ENCODE measurements at regions not wholly inside any gene's neighbourhood (a gene's known extent, or its start where the extent isn't known, plus 50 kb on each side); places are given as distances from the start of the nearest gene placed in this dataset.

DNA sequence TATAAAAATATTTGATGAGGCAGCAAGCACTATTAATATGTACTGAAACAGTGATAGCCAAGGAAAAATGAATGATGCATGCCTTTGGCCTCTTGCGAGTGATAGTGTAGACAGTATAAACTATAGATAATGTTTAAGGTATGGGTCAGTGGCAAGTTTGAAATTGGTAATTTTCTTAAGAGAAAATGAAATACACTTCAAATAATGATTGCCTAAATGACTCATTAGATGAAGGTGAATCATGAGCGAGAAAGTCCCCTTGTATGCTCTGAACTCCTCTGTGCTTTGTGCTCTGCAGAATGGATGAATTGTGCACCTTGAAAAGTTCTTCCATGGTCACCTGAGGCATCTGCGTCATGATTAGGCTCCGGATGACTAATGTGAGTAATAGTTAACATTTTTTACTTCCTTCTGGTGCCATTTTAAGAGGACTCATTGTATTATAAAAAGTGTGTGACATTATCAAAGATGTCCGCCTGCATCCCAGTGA is 84.9 kb upstream of the RTL1 start:
- intact Hi-C loops (cut with micrococcal nuclease) = no loop called here

More for the DNA sequence above, 84.9 kb upstream of the RTL1 start:
- Histone ChIP-seq H2AFZ (replicated peaks; ENCODE audit: low read length, poor library complexity) (no peak overlapping the region), H3K36me3 (ENCODE audit: control insufficient read depth, insufficient read depth, low read length) (peaks cover 29% of the 10 kb centered on the region), H4K91ac (ENCODE audit: insufficient read depth, low read depth, low read length) (no peak overlapping the region), H2BK5ac (ENCODE audit: low read depth, low read length, poor library complexity, severe bottlenecking) (no peak overlapping the region), H3K23ac (ENCODE audit: low read depth, low read length) (no peak overlapping the region), H2AK9ac (replicated peaks; ENCODE audit: low read depth, low read length, poor library complexity) (no peak overlapping the region), H3K18ac (ENCODE audit: low read depth, low read length) (no peak overlapping the region), H3K4me1 (ENCODE audit: control insufficient read depth, insufficient read depth, low read length) (no peaks in the 10 kb centered on the region; the same call in 1 of the 2 replicates), H3K4me3 (ENCODE audit: insufficient read depth, low read depth, low read length) (no peak overlapping the region), H4K5ac (ENCODE audit: low read depth, low read length) (no peak overlapping the region), H4K8ac (ENCODE audit: low read depth in 2 of 2, low read length in 2 of 2) (no peak overlapping the region), H3K4ac (ENCODE audit: low read depth, low read length) (no peak overlapping the region), H4K20me1 (ENCODE audit: insufficient read depth, low read length) (peaks cover 3% of the 10 kb centered on the region; the same call in 1 of the 2 replicates), H2BK120ac (ENCODE audit: low read depth, low read length) (no peak overlapping the region), H3K9ac (ENCODE audit: low read depth, low read length) (no peak overlapping the region), H2AK5ac (ENCODE audit: low read depth, low read length) (no peak overlapping the region), H3K9me1 (ENCODE audit: insufficient read depth, low read length) (peaks cover 9% of the 10 kb centered on the region; the same call in 1 of the 2 replicates), H3K9me3 (ENCODE audit: control insufficient read depth, insufficient read depth, low read length) (no peaks in the 10 kb centered on the region), H3K56ac (ENCODE audit: extremely low read depth, insufficient read depth, low read length) (no peak overlapping the region), H3K27me3 (ENCODE audit: control insufficient read depth, insufficient read depth, low read length) (no peaks in the 10 kb centered on the region), H2BK20ac (ENCODE audit: low read depth, low read length) (no peak overlapping the region), H2BK15ac (ENCODE audit: low read depth, low read length) (no peak overlapping the region), H3K27ac (ENCODE audit: insufficient read depth, low read length) (no peak overlapping the region), H3K79me1 (ENCODE audit: low read depth in 1 of 2, low read length in 2 of 2) (peaks cover 2 to 14% of the 10 kb centered on the region in 2 experiments; a peak in 3 of 4 replicates), H3K14ac (replicated peaks; ENCODE audit: low read depth, low read length) (no peak overlapping the region), H3K4me2 (ENCODE audit: low read depth, low read length) (no peak overlapping the region)
- ChIA-PET CTCF (no interaction called here), POLR2A (ENCODE audit: unreplicated experiment) (no interaction called here)
- ATAC-seq (ENCODE audit: low read depth) (no peak), DNase-seq (peak; percentile 45)
- dilution Hi-C loops (cut with HindIII; ENCODE audit: low sequenced_read_pairs, unreplicated experiment) (no loop called here), in situ Hi-C loops (cut with MboI; ENCODE audit: low sequenced_read_pairs) (no loop called here)
- WGBS, 2 experiments (ENCODE audit: extremely low coverage in 2 of 2, insufficient read length in 1 of 2) = no CpG with 5 or more reads among the region's 5 CpGs
- no TSS peak for BruUV-seq (replicated peaks)
- TF ChIP-seq FOS (IDR thresholded peaks at IDR 0.05; ENCODE audit: low read depth, low read length) = 0 out of 2 replicates have a peak, but pooled peaks have one; percentile 39
- TF ChIP-seq, protein P1, sequence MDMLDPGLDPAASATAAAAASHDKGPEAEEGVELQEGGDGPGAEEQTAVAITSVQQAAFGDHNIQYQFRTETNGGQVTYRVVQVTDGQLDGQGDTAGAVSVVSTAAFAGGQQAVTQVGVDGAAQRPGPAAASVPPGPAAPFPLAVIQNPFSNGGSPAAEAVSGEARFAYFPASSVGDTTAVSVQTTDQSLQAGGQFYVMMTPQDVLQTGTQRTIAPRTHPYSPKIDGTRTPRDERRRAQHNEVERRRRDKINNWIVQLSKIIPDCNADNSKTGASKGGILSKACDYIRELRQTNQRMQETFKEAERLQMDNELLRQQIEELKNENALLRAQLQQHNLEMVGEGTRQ (IDR thresholded peaks at IDR 0.05; ENCODE audit: low read depth, low read length) = no peak
- TF ChIP-seq RFX5 (IDR thresholded peaks at IDR 0.05; ENCODE audit: low read depth, low read length) = no peak
